Skeletal muscle cell (primary cell): ENCODE measurements at regions not wholly inside any gene's neighbourhood (a gene's known extent, or its start where the extent isn't known, plus 50 kb on each side); places are given as distances from the start of the nearest gene placed in this dataset.
A peak's percentile ranks its signal among the peaks of the same experiment; 100 is the strongest.

Experiments
- DNase-seq: peaks from one replicate; pipeline ENCODE4 v3.0.0-alpha.2; 2010; ENCODE audit warnings: low read depth
- H3K4me3 ChIP-seq: 2 replicates; pipeline ENCODE4 v1.5.1; 2011; ENCODE audit warnings: low read depth, mild to moderate bottlenecking, control low read depth, low read length, moderate library complexity

- DNase-seq: peak; percentile 84
- no peak overlapping the region for H3K4me3 ChIP-seq
These were observed 229.2 kb downstream of the PTTG2 start for GRCh38 chr4:38189445-38189844.

- peak; percentile 92 for DNase-seq
These were observed 230.6 kb downstream of the PTTG2 start for GRCh38 chr4:38190717-38191178.

GRCh38 chr4:38192516-38192915 is 232.3 kb downstream of the PTTG2 start:
- no peak overlapping the region for H3K4me3 ChIP-seq
- no peak for DNase-seq

More at GRCh38 chr4:38190717-38191178, 230.6 kb downstream of the PTTG2 start:
- H3K4me3 ChIP-seq: no peak overlapping the region

DNA sequence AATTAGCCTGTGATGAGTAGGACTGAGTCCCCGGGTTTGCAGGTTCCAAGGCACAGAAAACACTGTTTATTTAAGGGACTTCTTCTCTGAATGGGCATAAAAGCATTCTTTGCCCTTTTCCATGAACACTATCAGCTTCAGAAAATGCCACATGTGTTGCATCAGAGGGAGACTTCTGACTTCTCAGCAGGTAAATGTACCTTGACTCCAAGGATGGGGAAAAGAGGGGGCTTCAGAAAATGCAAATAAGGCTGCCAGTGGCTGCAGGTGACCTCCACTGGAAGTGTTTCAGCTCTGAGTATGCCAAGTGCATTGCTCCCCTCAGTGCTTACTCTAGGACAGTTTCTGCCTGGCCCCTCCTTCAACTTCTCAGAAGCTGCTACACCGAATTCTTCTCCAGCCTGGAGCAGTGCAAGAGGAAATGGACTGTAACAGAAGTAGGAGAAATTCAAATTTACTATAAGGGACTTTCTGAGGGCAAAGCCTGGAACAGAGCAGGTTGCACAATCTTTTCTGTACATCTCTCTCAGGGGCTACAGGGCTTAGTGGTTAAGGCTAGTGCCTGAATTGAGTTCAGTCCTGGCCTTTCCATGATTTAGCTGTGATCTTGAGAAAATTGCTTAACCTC is 233.2 kb downstream of the PTTG2 start:
- DNase-seq: no peak
- H3K4me3 ChIP-seq: no peak overlapping the region

DNA sequence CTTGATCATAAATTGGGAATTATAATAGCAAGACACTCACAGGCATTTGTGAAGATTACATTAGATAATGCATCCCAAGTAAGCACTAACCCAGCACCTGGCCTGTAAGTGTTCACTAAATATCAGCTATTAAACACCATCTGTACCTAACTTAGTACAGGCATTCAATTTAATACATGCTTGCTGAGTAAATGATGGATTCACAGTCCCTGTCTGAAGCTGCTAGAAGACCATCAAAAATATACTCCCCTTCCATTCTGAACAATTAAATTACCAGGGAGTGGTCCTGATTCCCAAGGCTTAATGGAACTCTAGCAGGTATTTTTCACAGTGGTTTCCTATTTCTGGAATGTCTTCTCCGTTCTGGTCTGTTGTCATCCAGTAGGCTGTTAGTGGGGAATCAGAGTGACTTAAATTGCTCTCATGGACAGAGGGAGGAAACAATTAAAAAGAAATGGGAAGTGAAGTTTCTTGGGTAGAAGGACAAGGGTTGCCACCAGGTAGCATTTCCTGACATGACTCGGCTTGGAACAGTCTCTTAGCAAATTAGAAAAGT is 233.9 kb downstream of the PTTG2 start:
- no peak for DNase-seq
- H3K4me3 ChIP-seq: no peak overlapping the region

GRCh38 chr4:38195486-38195885 is 235.3 kb downstream of the PTTG2 start:
- no peak for DNase-seq
- H3K4me3 ChIP-seq: no peak overlapping the region

- DNase-seq: no peak
- no peak overlapping the region for H3K4me3 ChIP-seq
These were observed 235.7 kb downstream of the PTTG2 start for GRCh38 chr4:38195911-38196310.

GRCh38 chr4:38202242-38202641 is 242.0 kb downstream of the PTTG2 start:
- no peak for DNase-seq
- H3K4me3 ChIP-seq: no peak overlapping the region

DNA sequence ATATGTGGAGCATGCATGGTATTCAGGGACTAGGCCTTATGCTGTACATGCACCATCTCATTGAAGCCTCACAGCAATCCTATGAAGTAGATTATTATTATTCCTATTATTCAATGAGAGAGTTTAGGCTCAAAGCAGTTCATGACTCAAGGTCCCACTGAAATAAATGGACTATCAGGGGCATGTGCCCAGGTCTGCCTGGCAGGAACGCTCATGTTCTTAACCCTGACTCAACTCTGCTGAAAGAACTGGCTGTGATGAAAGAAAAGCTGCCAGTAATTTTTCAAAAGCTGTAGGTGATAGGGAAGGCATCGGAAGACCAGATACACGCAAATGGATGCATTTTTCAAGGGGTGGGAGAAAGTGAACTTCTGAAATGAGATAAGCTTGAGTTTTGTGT is 243.4 kb downstream of the PTTG2 start:
- H3K4me3 ChIP-seq: no peak overlapping the region
- DNase-seq: no peak

GRCh38 chr4:38204339-38205035 is 244.3 kb downstream of the PTTG2 start:
- no peak overlapping the region for H3K4me3 ChIP-seq
- no peak for DNase-seq

DNA sequence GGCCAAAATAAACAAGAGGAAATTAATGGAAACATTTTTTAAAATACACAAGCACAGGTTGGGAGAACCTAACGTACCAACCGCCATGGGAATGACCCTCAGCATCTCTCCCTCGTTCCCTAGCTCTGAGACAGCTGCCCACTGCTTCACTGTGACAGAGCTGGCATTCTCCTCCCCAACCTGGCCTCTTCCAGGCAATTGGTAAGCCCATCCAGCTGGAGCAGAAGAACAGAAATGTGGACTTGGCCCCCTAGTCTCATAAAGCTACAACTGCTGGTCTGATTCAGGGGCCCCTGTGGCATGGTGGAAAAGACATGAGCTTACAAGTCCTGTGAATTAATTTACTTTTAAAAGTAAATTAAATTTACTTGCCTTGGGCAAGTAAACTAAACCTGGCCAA is 245.1 kb downstream of the PTTG2 start:
- H3K4me3 ChIP-seq: no peak overlapping the region
- DNase-seq: no peak

DNA sequence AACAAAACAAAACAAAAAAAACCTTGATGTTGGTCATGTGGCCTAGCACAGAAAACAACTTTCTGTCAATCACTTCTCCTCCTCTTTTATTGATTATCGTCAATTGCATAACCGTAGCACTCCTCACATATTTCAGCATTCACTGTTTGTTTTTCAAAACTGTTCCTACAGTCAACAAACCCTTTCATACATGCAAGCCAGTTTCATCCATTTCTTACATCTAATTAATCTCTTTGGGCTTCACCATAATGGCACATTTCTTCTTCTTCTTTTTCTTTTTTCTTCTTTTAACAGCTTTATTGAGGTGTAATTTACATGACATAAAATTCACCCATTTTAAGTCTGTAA is 246.9 kb downstream of the PTTG2 start:
- no peak for DNase-seq
- no peak overlapping the region for H3K4me3 ChIP-seq

GRCh38 chr4:38209654-38210053 is 249.5 kb downstream of the PTTG2 start:
- H3K4me3 ChIP-seq: no peak overlapping the region
- DNase-seq: no peak

- no peak overlapping the region for H3K4me3 ChIP-seq
- DNase-seq: no peak
These were observed 250.4 kb downstream of the PTTG2 start for GRCh38 chr4:38210396-38211114.

GRCh38 chr4:38211885-38212284 is 251.7 kb downstream of the PTTG2 start:
- H3K4me3 ChIP-seq: no peak overlapping the region
- no peak for DNase-seq

- no peak for DNase-seq
- H3K4me3 ChIP-seq: no peak overlapping the region
These were observed 253.0 kb downstream of the PTTG2 start for GRCh38 chr4:38213083-38213805.

- no peak for DNase-seq
- no peak overlapping the region for H3K4me3 ChIP-seq
These were observed 262.7 kb downstream of the PTTG2 start for GRCh38 chr4:38222892-38223291.

- H3K4me3 ChIP-seq: no peak overlapping the region
- no peak for DNase-seq
These were observed 263.1 kb downstream of the PTTG2 start for GRCh38 chr4:38223306-38223705.

DNA sequence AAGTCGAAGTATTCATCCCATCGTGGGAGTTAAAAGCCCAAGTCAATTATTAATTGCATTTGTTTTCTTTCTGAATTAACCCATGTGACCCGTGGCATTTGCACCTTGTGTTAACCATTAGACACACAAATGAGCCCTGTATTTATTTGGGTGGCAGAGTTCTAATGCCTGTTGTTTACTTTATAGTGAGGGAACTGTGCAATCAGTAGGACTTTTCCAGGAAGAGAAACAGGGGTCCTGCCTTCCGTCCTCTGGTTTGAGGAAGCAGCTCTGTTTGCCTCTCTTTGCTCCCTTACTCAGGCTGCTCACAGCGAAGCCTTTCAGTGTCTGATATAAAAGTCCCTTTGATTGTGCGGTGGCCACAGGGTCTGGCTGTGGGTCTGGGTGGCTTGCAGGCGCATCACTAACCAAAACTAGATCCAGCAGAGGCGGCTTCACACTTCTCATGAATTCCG is 263.6 kb downstream of the PTTG2 start:
- no peak for DNase-seq
- no peak overlapping the region for H3K4me3 ChIP-seq

DNA sequence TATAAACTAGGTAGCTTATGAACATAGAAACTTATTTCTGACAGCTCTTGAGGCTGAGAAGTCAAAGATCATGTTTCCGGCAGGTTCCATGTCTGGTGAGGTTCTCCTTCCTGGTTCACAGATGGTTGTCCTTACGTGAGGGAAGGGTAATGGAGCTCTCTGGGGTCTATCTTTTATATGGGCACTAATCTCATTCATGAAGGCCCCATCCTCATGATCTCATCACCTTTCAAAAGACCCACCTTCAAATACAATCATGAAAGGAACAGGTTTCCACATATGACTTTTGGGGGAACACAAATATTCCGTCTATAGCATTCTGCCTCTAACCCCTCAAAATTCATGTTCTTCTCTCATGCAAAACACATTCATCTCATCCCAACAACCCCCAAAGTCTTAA is 264.7 kb downstream of the PTTG2 start:
- no peak overlapping the region for H3K4me3 ChIP-seq
- no peak for DNase-seq
